ENCODE measurements at regions not wholly inside any gene's neighbourhood (a gene's known extent, or its start where the extent isn't known, plus 50 kb on each side); places are given as distances from the start of the nearest gene placed in this dataset.

DNA sequence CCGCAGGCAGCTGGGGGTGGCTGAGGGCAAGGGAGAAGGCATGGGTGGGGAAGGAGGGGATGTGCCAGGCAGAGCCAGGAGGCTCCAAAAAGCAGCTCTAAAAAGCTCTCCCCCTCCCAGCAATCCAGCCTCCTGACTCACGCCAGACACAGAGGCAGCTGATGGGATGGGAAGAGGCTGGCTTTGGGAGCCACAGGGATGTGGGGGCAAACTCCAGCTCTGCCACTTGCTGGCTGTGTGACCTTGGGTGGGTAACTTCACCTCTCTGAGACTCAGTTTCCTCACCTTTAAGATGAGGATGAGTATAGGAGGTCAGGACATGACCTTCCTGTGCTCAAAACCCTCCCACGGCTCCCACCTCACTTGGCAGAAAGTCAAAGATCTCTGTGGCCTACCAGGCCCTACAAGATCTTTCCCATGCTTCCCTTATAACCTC lies 148.9 kb downstream of the CEBPB start:
- no peaks in the 10 kb centered on the region for H3K79me2 ChIP-seq (ENCODE audit: low read length)
- H4K20me1 ChIP-seq (ENCODE audit: low read length), result no peaks in the 10 kb centered on the region
- H3K9me3 ChIP-seq (ENCODE audit: low read length), result no peaks in the 10 kb centered on the region
- ChIA-PET POLR2A (ENCODE audit: unreplicated experiment) (no interaction called here), CTCF (no interaction called here)
- TF ChIP-seq EZH2 (IDR thresholded peaks at IDR 0.05; ENCODE audit: low read length, unreplicated experiment) (no peak), EZH2phosphoT487 (IDR thresholded peaks at IDR 0.05; ENCODE audit: borderline replicate concordance, low read length) (no peak)
- TF ChIP-seq, protein P1, sequence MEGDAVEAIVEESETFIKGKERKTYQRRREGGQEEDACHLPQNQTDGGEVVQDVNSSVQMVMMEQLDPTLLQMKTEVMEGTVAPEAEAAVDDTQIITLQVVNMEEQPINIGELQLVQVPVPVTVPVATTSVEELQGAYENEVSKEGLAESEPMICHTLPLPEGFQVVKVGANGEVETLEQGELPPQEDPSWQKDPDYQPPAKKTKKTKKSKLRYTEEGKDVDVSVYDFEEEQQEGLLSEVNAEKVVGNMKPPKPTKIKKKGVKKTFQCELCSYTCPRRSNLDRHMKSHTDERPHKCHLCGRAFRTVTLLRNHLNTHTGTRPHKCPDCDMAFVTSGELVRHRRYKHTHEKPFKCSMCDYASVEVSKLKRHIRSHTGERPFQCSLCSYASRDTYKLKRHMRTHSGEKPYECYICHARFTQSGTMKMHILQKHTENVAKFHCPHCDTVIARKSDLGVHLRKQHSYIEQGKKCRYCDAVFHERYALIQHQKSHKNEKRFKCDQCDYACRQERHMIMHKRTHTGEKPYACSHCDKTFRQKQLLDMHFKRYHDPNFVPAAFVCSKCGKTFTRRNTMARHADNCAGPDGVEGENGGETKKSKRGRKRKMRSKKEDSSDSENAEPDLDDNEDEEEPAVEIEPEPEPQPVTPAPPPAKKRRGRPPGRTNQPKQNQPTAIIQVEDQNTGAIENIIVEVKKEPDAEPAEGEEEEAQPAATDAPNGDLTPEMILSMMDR (conservative IDR thresholded peaks at IDR 0.05; ENCODE audit: low read depth, low read length), result no peak
- H3F3A ChIP-seq (ENCODE audit: low read length, unreplicated experiment), result no peaks in the 10 kb centered on the region
- H3K27ac ChIP-seq (ENCODE audit: low read length), result no peak overlapping the region
- H3K9ac ChIP-seq (ENCODE audit: low read length), result no peak overlapping the region
- DNase-seq (no peak), ATAC-seq (no peak)
- no peak overlapping the region for H3K4me2 ChIP-seq (ENCODE audit: low read length)
- no peaks in the 10 kb centered on the region for H3K27me3 ChIP-seq (ENCODE audit: low read length)
- no TSS peak for BruUV-seq (replicated peaks)
- no peaks in the 10 kb centered on the region for H3K4me1 ChIP-seq (ENCODE audit: insufficient read depth, low read length)
- no peaks in the 10 kb centered on the region for H3K9me2 ChIP-seq (replicated peaks; ENCODE audit: low read length)
- no peaks in the 10 kb centered on the region for H3K36me3 ChIP-seq (ENCODE audit: low read depth, low read length)
- no peak overlapping the region for H3K4me3 ChIP-seq (ENCODE audit: low read length)
- intact Hi-C loops (cut with micrococcal nuclease), result no loop called here
- no peak overlapping the region for H2AFZ ChIP-seq (ENCODE audit: low read length)

DNA sequence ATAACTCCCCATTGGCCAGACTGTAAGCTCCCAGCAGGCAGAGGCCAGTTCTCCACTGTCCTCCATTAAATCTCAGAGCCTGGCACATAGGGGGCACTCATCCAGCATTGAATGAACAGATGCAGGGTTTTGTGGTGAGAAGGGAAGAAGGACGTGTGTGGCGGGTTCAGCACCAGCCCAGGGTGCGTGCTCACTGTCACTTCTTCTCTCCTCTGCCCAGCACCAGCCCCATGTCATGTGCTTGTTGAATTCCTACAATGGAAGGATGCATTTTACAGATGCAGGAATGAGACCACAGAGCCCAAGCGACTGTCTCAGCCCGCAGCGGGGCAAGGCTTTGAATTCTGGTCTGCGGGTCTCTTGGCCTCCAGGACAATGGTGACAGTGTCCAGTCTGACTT lies 149.9 kb downstream of the CEBPB start:
- CTCF ChIA-PET, result no interaction called here

DNA sequence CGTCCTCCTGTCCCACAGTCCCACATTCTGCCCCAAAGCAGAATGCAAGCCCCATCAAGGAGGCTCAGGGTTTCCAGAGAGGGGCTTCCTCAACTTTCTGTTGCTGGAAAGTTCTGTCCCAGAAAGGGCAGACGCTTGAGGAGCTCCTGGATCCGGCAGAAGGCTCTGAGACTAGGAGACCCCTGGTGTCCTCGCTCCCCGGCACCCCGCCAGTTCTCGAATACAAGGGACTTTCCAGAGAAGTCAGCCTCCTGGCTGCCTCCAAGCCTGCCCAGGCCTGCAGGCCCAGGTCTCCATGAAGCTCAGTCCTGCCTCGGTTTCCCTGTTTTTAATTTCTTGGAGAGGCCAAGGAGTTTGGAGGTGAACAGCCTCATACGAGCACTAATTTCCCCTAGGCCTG lies 150.4 kb downstream of the CEBPB start:
- no peak overlapping the region for H3K4me2 ChIP-seq (ENCODE audit: low read length)
- no peak overlapping the region for H3K9ac ChIP-seq (ENCODE audit: low read length)
- no peak for DNase-seq
- H2AFZ ChIP-seq (ENCODE audit: low read length), result no peak overlapping the region
- no peaks in the 10 kb centered on the region for H3F3A ChIP-seq (ENCODE audit: low read length, unreplicated experiment)
- H3K9me3 ChIP-seq (ENCODE audit: low read length), result no peaks in the 10 kb centered on the region
- ChIA-PET POLR2A (ENCODE audit: unreplicated experiment) (no interaction called here), CTCF (no interaction called here)
- no peaks in the 10 kb centered on the region for H4K20me1 ChIP-seq (ENCODE audit: low read length)
- H3K36me3 ChIP-seq (ENCODE audit: low read depth, low read length), result no peaks in the 10 kb centered on the region
- H3K4me3 ChIP-seq (ENCODE audit: low read length), result no peak overlapping the region
- intact Hi-C loops (cut with micrococcal nuclease), result no loop called here
- no peaks in the 10 kb centered on the region for H3K79me2 ChIP-seq (ENCODE audit: low read length)
- ATAC-seq, result no peak
- no TSS peak for BruUV-seq (replicated peaks)
- H3K27me3 ChIP-seq (ENCODE audit: low read length), result no peaks in the 10 kb centered on the region
- H3K4me1 ChIP-seq (ENCODE audit: insufficient read depth, low read length), result no peaks in the 10 kb centered on the region
- H3K9me2 ChIP-seq (replicated peaks; ENCODE audit: low read length), result no peaks in the 10 kb centered on the region
- H3K27ac ChIP-seq (ENCODE audit: low read length), result no peak overlapping the region
- no peak for TF ChIP-seq EZH2phosphoT487 (IDR thresholded peaks at IDR 0.05; ENCODE audit: borderline replicate concordance, low read length)
- no peak for TF ChIP-seq EZH2 (IDR thresholded peaks at IDR 0.05; ENCODE audit: low read length, unreplicated experiment)
- TF ChIP-seq, protein P1 (conservative IDR thresholded peaks at IDR 0.05; ENCODE audit: low read depth, low read length), result no peak

More for the DNA sequence above, 149.9 kb downstream of the CEBPB start:
- intact Hi-C loops (cut with micrococcal nuclease), result no loop called here
- no peaks in the 10 kb centered on the region for H3K36me3 ChIP-seq (ENCODE audit: low read depth, low read length)
- TF ChIP-seq, protein P1 (conservative IDR thresholded peaks at IDR 0.05; ENCODE audit: low read depth, low read length), result peak; percentile 17; the same call in 1 of the 2 replicates
- TF ChIP-seq EZH2 (IDR thresholded peaks at IDR 0.05; ENCODE audit: low read length, unreplicated experiment), result no peak
- no peak overlapping the region for H3K9ac ChIP-seq (ENCODE audit: low read length)
- no peaks in the 10 kb centered on the region for H3K79me2 ChIP-seq (ENCODE audit: low read length)
- H2AFZ ChIP-seq (ENCODE audit: low read length), result no peak overlapping the region
- H4K20me1 ChIP-seq (ENCODE audit: low read length), result no peaks in the 10 kb centered on the region
- ATAC-seq (no peak), DNase-seq (no peak)
- H3K27ac ChIP-seq (ENCODE audit: low read length), result no peak overlapping the region
- no peaks in the 10 kb centered on the region for H3K27me3 ChIP-seq (ENCODE audit: low read length)
- H3K9me3 ChIP-seq (ENCODE audit: low read length), result no peaks in the 10 kb centered on the region
- H3K4me1 ChIP-seq (ENCODE audit: insufficient read depth, low read length), result no peaks in the 10 kb centered on the region
- POLR2A ChIA-PET (ENCODE audit: unreplicated experiment), result no interaction called here
- H3F3A ChIP-seq (ENCODE audit: low read length, unreplicated experiment), result no peaks in the 10 kb centered on the region
- H3K4me3 ChIP-seq (ENCODE audit: low read length), result no peak overlapping the region
- no peaks in the 10 kb centered on the region for H3K9me2 ChIP-seq (replicated peaks; ENCODE audit: low read length)
- BruUV-seq (replicated peaks), result no TSS peak
- H3K4me2 ChIP-seq (ENCODE audit: low read length), result no peak overlapping the region
